ENCODE measurements at regions not wholly inside any gene's neighbourhood (a gene's known extent, or its start where the extent isn't known, plus 50 kb on each side); places are given as distances from the start of the nearest gene placed in this dataset.
A peak's percentile ranks its signal among the peaks of the same experiment; 100 is the strongest.

DNA sequence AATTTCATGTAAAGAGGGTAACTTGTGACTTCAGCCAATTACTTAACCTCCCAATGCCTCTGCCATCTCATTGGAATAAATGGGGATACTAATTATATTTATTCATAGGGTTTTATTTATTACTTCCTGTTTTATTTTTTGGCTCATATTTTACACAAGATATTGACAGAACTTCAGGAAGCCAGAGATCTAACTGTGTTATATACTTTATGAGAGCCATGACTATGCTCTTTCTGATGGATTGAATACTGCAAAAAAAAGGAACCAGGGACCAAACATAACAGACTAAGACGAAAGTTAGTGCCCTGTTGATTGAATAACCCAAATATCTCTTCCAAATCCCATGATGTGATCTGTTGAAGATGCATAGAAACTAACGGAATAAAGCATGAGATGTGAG is 243.3 kb upstream of the STARD13 start:
- TF ChIP-seq, protein P1, sequence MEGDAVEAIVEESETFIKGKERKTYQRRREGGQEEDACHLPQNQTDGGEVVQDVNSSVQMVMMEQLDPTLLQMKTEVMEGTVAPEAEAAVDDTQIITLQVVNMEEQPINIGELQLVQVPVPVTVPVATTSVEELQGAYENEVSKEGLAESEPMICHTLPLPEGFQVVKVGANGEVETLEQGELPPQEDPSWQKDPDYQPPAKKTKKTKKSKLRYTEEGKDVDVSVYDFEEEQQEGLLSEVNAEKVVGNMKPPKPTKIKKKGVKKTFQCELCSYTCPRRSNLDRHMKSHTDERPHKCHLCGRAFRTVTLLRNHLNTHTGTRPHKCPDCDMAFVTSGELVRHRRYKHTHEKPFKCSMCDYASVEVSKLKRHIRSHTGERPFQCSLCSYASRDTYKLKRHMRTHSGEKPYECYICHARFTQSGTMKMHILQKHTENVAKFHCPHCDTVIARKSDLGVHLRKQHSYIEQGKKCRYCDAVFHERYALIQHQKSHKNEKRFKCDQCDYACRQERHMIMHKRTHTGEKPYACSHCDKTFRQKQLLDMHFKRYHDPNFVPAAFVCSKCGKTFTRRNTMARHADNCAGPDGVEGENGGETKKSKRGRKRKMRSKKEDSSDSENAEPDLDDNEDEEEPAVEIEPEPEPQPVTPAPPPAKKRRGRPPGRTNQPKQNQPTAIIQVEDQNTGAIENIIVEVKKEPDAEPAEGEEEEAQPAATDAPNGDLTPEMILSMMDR (conservative IDR thresholded peaks at IDR 0.05; ENCODE audit: control insufficient read depth, insufficient read depth, low read depth, low read length) = no peak
- H3K4me3 ChIP-seq (ENCODE audit: control insufficient read depth, low read depth, low read length) = no peak overlapping the region
- no peak for DNase-seq (ENCODE audit: low read depth)

DNA sequence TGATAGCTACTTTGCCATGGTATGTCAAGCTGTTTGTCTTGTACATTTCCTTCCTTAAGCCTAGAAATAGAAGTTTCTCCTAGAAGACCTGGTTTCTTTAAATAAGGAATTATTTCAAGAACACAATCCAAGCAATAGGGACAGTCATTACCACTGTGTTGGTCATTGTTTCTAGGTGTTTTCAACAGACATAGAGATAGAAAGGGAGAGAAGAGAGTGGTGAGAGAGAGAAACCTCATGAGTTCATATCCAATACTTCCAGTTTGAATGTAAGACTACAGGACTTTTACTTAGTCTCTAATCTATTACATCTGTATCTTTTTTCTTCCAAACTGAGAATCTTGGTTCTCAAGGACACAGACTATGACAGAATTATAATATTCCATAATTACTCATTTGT is 245.9 kb upstream of the STARD13 start:
- H3K4me3 ChIP-seq (ENCODE audit: control insufficient read depth, low read depth, low read length) = no peak overlapping the region
- TF ChIP-seq, protein P1 (conservative IDR thresholded peaks at IDR 0.05; ENCODE audit: control insufficient read depth, insufficient read depth, low read depth, low read length) = no peak
- DNase-seq (ENCODE audit: low read depth) = no peak

DNA sequence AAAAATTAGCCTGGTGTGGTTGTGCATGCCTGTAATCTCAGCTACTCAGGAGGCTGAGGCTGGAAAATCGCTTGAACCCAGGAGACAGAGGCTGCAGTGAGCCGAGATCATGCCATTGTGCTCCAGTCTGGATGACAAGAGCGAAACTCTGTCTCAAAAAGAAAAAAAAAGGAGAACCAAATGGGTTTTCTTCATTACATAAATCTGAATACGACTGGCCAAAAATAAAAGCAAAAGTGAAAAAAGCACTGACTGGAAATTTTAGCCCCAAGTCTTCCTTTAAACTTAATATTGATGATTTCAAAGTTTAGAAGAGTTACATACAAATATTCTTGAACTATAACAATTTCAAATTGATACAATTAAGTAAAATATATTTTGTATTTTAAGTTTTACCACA is 249.5 kb upstream of the STARD13 start:
- DNase-seq (ENCODE audit: low read depth) = no peak
- TF ChIP-seq, protein P1 (conservative IDR thresholded peaks at IDR 0.05; ENCODE audit: control insufficient read depth, insufficient read depth, low read depth, low read length) = no peak
- no peak overlapping the region for H3K4me3 ChIP-seq (ENCODE audit: control insufficient read depth, low read depth, low read length)

DNA sequence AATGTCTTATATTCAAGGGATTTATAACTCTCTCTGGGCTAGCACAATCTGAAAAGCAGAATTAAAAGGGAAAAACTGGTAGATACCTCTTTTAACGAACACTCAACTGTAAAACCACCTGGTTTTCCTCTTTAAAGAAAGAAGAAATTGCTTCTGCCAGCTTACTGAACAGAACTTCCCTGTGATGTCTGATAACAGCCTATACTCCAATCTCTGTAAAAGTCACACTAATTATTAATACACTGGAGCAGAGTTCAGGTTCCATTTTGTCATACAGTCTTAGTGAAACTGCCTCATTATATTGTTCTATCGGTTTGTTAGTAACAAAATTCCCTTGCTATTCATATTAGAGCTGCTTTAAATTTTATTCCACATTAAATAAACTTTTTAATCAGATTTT is 251.0 kb upstream of the STARD13 start:
- no peak overlapping the region for H3K4me3 ChIP-seq (ENCODE audit: control insufficient read depth, low read depth, low read length)
- TF ChIP-seq, protein P1 (conservative IDR thresholded peaks at IDR 0.05; ENCODE audit: control insufficient read depth, insufficient read depth, low read depth, low read length) = no peak
- DNase-seq (ENCODE audit: low read depth) = no peak

DNA sequence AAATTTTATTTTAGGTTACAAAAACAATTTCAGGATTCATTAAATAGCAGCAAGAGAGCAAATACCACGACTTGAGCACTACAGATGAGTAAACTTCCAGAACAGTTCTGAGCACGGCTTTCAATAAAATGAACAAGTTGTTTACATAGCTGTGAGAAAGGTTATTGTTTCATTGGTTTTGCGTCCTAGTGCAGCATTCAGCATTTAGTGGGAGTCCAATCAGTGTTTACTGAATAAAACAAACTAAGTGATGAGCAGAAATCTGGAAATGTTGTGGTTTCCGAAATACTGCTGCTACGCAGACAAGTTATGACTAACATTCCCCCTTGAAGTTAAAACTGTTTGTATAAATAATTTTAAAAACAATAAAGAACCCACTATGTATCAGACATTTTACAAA is 251.5 kb upstream of the STARD13 start:
- TF ChIP-seq, protein P1 (conservative IDR thresholded peaks at IDR 0.05; ENCODE audit: control insufficient read depth, insufficient read depth, low read depth, low read length) = no peak
- no peak overlapping the region for H3K4me3 ChIP-seq (ENCODE audit: control insufficient read depth, low read depth, low read length)
- DNase-seq (ENCODE audit: low read depth) = peak; percentile 82

DNA sequence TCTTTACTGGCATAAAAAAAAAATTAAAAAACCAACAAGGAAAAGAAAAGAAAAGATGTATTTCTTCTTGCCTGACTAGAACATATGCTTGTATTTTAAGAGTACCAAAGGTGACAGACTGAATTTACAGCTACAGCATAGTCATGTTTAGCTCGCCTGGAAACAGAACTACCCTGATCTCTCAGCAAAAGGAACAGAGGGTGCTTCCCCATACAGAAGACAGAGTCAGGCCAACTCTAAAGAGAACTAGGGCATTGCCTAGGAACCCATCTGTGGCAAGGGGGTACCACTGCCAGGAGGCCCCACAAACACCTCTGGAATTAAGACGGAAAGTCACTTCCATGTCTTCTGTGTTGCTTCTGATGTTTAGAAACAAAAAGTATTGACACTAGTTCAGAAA is 252.1 kb upstream of the STARD13 start:
- TF ChIP-seq, protein P1 (conservative IDR thresholded peaks at IDR 0.05; ENCODE audit: control insufficient read depth, insufficient read depth, low read depth, low read length) = no peak
- peak; percentile 46 for DNase-seq (ENCODE audit: low read depth)
- no peak overlapping the region for H3K4me3 ChIP-seq (ENCODE audit: control insufficient read depth, low read depth, low read length)

DNA sequence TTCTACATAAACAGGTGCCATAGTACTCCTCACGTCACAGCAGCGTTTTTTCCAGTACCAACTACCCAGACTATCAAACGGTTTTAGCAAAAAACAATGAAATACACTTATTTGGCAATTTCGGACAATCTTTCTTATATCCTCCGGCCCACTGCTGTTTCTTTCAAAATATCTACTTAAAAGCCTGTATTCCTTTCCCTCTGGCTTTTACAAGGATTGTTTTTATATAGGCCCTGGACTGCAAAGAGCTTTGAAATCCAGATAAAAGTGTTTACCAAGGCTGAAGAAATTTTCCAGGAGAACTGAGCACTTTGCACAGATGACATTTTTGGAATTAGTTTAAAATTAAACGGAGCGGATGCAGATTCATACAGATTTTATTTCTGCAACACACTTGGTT is 255.9 kb upstream of the STARD13 start:
- H3K4me3 ChIP-seq (ENCODE audit: control insufficient read depth, low read depth, low read length) = peak overlapping the region; percentile 53
- TF ChIP-seq, protein P1 (conservative IDR thresholded peaks at IDR 0.05; ENCODE audit: control insufficient read depth, insufficient read depth, low read depth, low read length) = no peak
- no peak for DNase-seq (ENCODE audit: low read depth)
